Neural cell (in vitro differentiated cells): ENCODE measurements at regions not wholly inside any gene's neighbourhood (a gene's known extent, or its start where the extent isn't known, plus 50 kb on each side); places are given as distances from the start of the nearest gene placed in this dataset.

ENCODE experiments used
- CTCF ChIP-seq: fragments of 450-650 bp; IDR thresholded peaks from 2 replicates; pipeline ENCODE4 v1.5.1; 2014; ENCODE audit warnings: antibody characterized with exemption, mild to moderate bottlenecking, moderate library complexity; ENCODE audit not compliant: poor library complexity, severe bottlenecking
- EP300 ChIP-seq: fragments of 450-650 bp; conservative IDR thresholded peaks from 2 replicates; pipeline ENCODE4 v1.6.1; 2014; ENCODE audit warnings: antibody characterized with exemption, mild to moderate bottlenecking, moderate library complexity; ENCODE audit not compliant: poor library complexity, severe bottlenecking
- EZH2 ChIP-seq: fragments of 200-600, 300-800 bp; shearing (Covaris generic), sonication (generic); IDR thresholded peaks from 2 replicates; pipeline ENCODE4 v1.6.1; 2014; ENCODE audit warnings: antibody characterized with exemption, low read length, borderline replicate concordance, mild to moderate bottlenecking; ENCODE audit not compliant: insufficient read depth, poor library complexity, severe bottlenecking
- MXI1 ChIP-seq: fragments of 450-650 bp; conservative IDR thresholded peaks from 2 replicates; pipeline ENCODE4 v1.6.1; 2014; ENCODE audit warnings: antibody characterized with exemption, mild to moderate bottlenecking; ENCODE audit not compliant: poor library complexity, severe bottlenecking
- SMC3 ChIP-seq: fragments of 450-650 bp; conservative IDR thresholded peaks from 2 replicates; pipeline ENCODE4 v1.6.1; 2014; ENCODE audit warnings: antibody characterized with exemption, mild to moderate bottlenecking, moderate library complexity; ENCODE audit not compliant: poor library complexity
- TAF1 ChIP-seq: IDR thresholded peaks from 2 replicates; pipeline ENCODE4 v1.6.1; 2012; ENCODE audit warnings: low read depth
- TF ChIP-seq, protein P1 (sequence below): IDR thresholded peaks from 2 replicates; pipeline ENCODE4 v1.6.1; 2012; ENCODE audit warnings: borderline replicate concordance

DNA sequence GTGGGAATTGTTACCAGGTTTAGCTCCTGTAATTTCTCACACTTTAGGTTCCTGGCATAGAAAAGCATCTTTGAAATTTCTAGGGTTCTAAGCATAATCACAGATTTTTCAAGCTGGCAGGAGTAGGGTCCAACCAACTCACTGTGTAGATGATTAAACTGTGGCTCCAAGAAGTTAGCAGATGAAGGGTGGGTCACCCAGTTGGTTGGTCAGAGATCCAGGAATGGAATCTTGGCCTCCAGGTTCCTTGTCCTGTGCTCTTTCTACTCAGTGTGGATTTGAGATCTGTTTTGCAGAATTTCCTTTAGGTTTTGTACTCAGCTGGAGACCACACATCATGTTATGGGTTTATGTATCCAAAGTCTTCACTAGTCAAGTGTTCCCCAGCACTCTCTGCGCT lies 90.3 kb upstream of the MAML3 start:
- TF ChIP-seq TAF1 (no peak), CTCF (no peak), EZH2 (no peak), MXI1 (no peak), EP300 (no peak), SMC3 (no peak)
- TF ChIP-seq, protein P1, sequence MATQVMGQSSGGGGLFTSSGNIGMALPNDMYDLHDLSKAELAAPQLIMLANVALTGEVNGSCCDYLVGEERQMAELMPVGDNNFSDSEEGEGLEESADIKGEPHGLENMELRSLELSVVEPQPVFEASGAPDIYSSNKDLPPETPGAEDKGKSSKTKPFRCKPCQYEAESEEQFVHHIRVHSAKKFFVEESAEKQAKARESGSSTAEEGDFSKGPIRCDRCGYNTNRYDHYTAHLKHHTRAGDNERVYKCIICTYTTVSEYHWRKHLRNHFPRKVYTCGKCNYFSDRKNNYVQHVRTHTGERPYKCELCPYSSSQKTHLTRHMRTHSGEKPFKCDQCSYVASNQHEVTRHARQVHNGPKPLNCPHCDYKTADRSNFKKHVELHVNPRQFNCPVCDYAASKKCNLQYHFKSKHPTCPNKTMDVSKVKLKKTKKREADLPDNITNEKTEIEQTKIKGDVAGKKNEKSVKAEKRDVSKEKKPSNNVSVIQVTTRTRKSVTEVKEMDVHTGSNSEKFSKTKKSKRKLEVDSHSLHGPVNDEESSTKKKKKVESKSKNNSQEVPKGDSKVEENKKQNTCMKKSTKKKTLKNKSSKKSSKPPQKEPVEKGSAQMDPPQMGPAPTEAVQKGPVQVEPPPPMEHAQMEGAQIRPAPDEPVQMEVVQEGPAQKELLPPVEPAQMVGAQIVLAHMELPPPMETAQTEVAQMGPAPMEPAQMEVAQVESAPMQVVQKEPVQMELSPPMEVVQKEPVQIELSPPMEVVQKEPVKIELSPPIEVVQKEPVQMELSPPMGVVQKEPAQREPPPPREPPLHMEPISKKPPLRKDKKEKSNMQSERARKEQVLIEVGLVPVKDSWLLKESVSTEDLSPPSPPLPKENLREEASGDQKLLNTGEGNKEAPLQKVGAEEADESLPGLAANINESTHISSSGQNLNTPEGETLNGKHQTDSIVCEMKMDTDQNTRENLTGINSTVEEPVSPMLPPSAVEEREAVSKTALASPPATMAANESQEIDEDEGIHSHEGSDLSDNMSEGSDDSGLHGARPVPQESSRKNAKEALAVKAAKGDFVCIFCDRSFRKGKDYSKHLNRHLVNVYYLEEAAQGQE = no peak
